Liver (tissue), 3 donors: ENCODE measurements at regions not wholly inside any gene's neighbourhood (a gene's known extent, or its start where the extent isn't known, plus 50 kb on each side); places are given as distances from the start of the nearest gene placed in this dataset.

Experiments used
- RAD21 ChIP-seq, 2 donors: IDR thresholded peaks; 2 replicates each; pipeline ENCODE4 v1.6.1; 2016; ENCODE audit warnings: antibody characterized with exemption in 2 of 2, mild to moderate bottlenecking in 2 of 2
- TF ChIP-seq, protein P1 (sequence below): fragments of 150-350 bp; IDR thresholded peaks from 2 replicates; pipeline ENCODE4 v1.5.1; 2017; ENCODE audit warnings: improper control_type of control experiment, low read depth, low read length; ENCODE audit not compliant: missing input control
- donor health status: healthy.
- donor health status: healthy.

GRCh38 chrX:45309096-45309495 is 108.4 kb upstream of the DIPK2B start:
- no peak for TF ChIP-seq RAD21 (IDR thresholded peaks at IDR 0.05)
- TF ChIP-seq, protein P1, sequence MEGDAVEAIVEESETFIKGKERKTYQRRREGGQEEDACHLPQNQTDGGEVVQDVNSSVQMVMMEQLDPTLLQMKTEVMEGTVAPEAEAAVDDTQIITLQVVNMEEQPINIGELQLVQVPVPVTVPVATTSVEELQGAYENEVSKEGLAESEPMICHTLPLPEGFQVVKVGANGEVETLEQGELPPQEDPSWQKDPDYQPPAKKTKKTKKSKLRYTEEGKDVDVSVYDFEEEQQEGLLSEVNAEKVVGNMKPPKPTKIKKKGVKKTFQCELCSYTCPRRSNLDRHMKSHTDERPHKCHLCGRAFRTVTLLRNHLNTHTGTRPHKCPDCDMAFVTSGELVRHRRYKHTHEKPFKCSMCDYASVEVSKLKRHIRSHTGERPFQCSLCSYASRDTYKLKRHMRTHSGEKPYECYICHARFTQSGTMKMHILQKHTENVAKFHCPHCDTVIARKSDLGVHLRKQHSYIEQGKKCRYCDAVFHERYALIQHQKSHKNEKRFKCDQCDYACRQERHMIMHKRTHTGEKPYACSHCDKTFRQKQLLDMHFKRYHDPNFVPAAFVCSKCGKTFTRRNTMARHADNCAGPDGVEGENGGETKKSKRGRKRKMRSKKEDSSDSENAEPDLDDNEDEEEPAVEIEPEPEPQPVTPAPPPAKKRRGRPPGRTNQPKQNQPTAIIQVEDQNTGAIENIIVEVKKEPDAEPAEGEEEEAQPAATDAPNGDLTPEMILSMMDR: no peak
